ENCODE measurements at regions not wholly inside any gene's neighbourhood (a gene's known extent, or its start where the extent isn't known, plus 50 kb on each side); places are given as distances from the start of the nearest gene placed in this dataset.
"Not testable (repeated sequence)": the region's sequence is repeated elsewhere in the genome, so short reads cannot be mapped to it uniquely, and the experiment has no call there.

DNA sequence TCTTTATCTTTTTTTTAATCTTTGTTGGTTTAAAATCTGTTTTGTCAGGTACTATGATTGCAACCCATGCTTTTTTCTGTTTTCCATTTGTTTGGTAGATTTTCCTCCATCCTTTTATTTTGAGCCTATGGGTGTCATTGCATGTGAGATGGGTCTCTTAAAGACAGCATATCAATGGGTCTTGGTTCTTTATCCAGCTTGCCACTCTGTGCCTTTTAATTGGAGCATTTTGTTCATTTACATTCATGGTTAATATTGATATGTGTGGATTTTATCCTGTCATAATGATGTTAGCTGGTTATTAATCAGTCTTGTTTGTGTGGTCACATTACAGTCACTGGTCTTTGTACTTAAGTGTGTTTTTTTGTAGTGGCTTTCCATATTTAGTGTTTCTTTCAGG, 159.9 kb downstream of the CENPF start:
- H3K4me3 Mint-ChIP-seq: no peak overlapping the region
- H3K27me3 Mint-ChIP-seq: no peaks in the 10 kb centered on the region
- no peak overlapping the region for H3K27ac Mint-ChIP-seq
- DNase-seq (ENCODE audit: extremely low spot score, unreplicated experiment): no peak
- H3K9me3 Mint-ChIP-seq: peaks cover 5% of the 10 kb centered on the region
- TF ChIP-seq, protein P1, sequence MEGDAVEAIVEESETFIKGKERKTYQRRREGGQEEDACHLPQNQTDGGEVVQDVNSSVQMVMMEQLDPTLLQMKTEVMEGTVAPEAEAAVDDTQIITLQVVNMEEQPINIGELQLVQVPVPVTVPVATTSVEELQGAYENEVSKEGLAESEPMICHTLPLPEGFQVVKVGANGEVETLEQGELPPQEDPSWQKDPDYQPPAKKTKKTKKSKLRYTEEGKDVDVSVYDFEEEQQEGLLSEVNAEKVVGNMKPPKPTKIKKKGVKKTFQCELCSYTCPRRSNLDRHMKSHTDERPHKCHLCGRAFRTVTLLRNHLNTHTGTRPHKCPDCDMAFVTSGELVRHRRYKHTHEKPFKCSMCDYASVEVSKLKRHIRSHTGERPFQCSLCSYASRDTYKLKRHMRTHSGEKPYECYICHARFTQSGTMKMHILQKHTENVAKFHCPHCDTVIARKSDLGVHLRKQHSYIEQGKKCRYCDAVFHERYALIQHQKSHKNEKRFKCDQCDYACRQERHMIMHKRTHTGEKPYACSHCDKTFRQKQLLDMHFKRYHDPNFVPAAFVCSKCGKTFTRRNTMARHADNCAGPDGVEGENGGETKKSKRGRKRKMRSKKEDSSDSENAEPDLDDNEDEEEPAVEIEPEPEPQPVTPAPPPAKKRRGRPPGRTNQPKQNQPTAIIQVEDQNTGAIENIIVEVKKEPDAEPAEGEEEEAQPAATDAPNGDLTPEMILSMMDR (conservative IDR thresholded peaks at IDR 0.05): no peak
- no peaks in the 10 kb centered on the region for H3K36me3 Mint-ChIP-seq
- H3K4me1 Mint-ChIP-seq (ENCODE audit: unreplicated experiment): no peaks in the 10 kb centered on the region

- Mint-ChIP-seq H3K9me3 (peaks cover 10% of the 10 kb centered on the region), H3K4me1 (ENCODE audit: unreplicated experiment) (no peaks in the 10 kb centered on the region), H3K27ac (no peak overlapping the region), H3K27me3 (peaks cover 2% of the 10 kb centered on the region), H3K36me3 (no peaks in the 10 kb centered on the region), H3K4me3 (no peak overlapping the region)
- TF ChIP-seq, protein P1 (conservative IDR thresholded peaks at IDR 0.05): no peak
- no peak for DNase-seq (ENCODE audit: extremely low spot score, unreplicated experiment)
Measured at GRCh38 chr1:214764502-214764901, 161.5 kb downstream of the CENPF start.

- H3K36me3 Mint-ChIP-seq: no peaks in the 10 kb centered on the region
- H3K9me3 Mint-ChIP-seq: peaks cover 10% of the 10 kb centered on the region
- no peak overlapping the region for H3K27ac Mint-ChIP-seq
- H3K4me1 Mint-ChIP-seq (ENCODE audit: unreplicated experiment): no peaks in the 10 kb centered on the region
- TF ChIP-seq, protein P1 (conservative IDR thresholded peaks at IDR 0.05): no peak
- H3K27me3 Mint-ChIP-seq: peaks cover 2% of the 10 kb centered on the region
- DNase-seq (ENCODE audit: extremely low spot score, unreplicated experiment): no peak
- no peak overlapping the region for H3K4me3 Mint-ChIP-seq
Measured at GRCh38 chr1:214767221-214767620, 164.2 kb downstream of the CENPF start.

DNA sequence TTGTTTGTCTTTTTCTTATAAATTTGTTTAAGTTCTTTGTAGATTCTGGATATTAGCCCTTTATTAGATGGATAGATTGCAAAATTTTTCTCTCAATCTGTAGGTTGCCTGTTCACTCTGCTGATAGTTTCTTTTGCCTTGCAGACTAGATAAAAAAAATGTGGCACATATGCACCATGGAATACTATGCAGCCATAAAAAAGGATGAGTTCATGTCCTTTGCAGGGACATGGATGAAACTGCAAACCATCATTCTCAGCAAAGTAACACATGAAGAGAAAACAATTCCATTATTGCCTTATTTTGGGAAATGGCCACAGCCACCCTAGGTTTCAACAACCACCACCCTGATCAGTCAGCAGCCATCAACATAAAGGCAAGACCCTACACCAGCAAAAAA, 166.7 kb downstream of the CENPF start:
- not testable (repeated sequence) for H3K4me3 Mint-ChIP-seq; H3K4me1 Mint-ChIP-seq (ENCODE audit: unreplicated experiment); H3K36me3 Mint-ChIP-seq; H3K27ac Mint-ChIP-seq; H3K9me3 Mint-ChIP-seq; H3K27me3 Mint-ChIP-seq; DNase-seq (ENCODE audit: extremely low spot score, unreplicated experiment)

GRCh38 chr1:214777364-214777763, 174.4 kb downstream of the CENPF start:
- Mint-ChIP-seq H3K27me3 (no peaks in the 10 kb centered on the region), H3K4me3 (no peak overlapping the region), H3K4me1 (ENCODE audit: unreplicated experiment) (no peaks in the 10 kb centered on the region), H3K9me3 (no peaks in the 10 kb centered on the region), H3K36me3 (no peaks in the 10 kb centered on the region), H3K27ac (no peak overlapping the region)
- TF ChIP-seq, protein P1 (conservative IDR thresholded peaks at IDR 0.05): no peak
- no peak for DNase-seq (ENCODE audit: extremely low spot score, unreplicated experiment)

DNA sequence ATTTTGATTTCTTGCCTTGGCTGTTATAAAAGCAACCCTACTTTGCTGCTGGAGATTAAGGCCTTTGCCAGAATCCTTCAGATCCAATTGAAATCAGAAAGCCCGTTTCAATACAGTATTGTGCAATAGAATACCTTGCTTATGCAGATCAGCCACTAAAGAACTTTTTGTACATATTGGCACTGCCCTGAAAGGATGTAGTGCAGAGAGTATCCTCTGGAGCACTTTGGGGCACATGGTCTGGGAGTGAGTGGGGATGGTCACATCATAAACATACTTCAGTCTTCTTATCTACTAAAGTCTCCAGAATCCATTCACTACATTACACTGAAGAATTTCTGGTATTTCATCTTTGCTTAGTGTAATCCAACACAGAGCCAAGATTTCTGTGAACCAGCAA, 189.0 kb downstream of the CENPF start:
- Mint-ChIP-seq H3K9me3 (no peaks in the 10 kb centered on the region), H3K4me3 (no peak overlapping the region), H3K4me1 (ENCODE audit: unreplicated experiment) (peaks cover 4% of the 10 kb centered on the region), H3K36me3 (no peaks in the 10 kb centered on the region), H3K27me3 (no peaks in the 10 kb centered on the region), H3K27ac (no peak overlapping the region)
- no peak for DNase-seq (ENCODE audit: extremely low spot score, unreplicated experiment)
- TF ChIP-seq, protein P1 (conservative IDR thresholded peaks at IDR 0.05): no peak

Measured in type B pancreatic cell (in vitro differentiated cells).